ENCODE measurements at regions not wholly inside any gene's neighbourhood (a gene's known extent, or its start where the extent isn't known, plus 50 kb on each side); places are given as distances from the start of the nearest gene placed in this dataset.

DNA sequence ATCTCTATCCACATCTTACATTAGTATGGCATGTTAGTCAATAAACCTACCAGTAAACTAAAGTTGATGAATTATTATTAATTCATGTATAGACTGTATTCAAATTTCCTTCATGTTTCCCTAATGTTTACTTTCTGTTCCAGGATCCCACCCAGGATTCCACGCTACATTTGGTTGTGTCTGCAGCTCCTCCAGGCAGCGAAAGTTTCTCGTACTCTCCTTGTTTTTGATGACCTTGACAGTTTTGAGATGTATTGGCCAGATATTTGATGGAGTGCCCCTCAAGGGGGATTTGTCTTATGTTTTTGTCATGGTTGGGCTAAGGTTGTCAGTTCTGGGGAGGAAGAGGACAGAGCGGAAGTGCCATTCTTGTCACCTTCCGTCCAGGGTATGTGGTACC lies 445.2 kb upstream of the CDH4 start:
- Histone ChIP-seq H2BK15ac (ENCODE audit: low read length) (no peak overlapping the region), H3K4me1 (ENCODE audit: control insufficient read depth in 2 of 2, insufficient read depth in 1 of 2, low read depth in 1 of 2, low read length in 2 of 2) (peaks cover 0 to 5% of the 10 kb centered on the region in 2 donors), H3K23ac (ENCODE audit: low read depth, low read length, poor library complexity) (no peak overlapping the region), H3K4me2 (ENCODE audit: insufficient read depth, low read length, poor library complexity, severe bottlenecking) (no peak overlapping the region), H3K79me1 (ENCODE audit: low read depth, low read length) (no peaks in the 10 kb centered on the region), H2BK120ac (ENCODE audit: low read depth, low read length) (no peak overlapping the region), H2BK12ac (ENCODE audit: low read length) (no peak overlapping the region), H3K4ac (ENCODE audit: low read length) (no peak overlapping the region), H3K14ac (ENCODE audit: low read length) (no peak overlapping the region), H2BK5ac (ENCODE audit: low read length) (no peak overlapping the region), H4K91ac (ENCODE audit: low read depth, low read length, poor library complexity) (no peak overlapping the region), H2AFZ (ENCODE audit: low read length) (no peak overlapping the region), H3K9me3 (replicated peaks in 1 of 2; ENCODE audit: control insufficient read depth in 2 of 2, insufficient read depth in 1 of 2, low read depth in 1 of 2, low read length in 2 of 2) (peaks cover 0 to 5% of the 10 kb centered on the region in 2 donors), H3K9ac (ENCODE audit: low read depth, low read length, poor library complexity) (no peak overlapping the region), H2AK5ac (ENCODE audit: low read depth, low read length) (no peak overlapping the region), H4K8ac (ENCODE audit: low read depth, low read length) (no peak overlapping the region), H3K18ac (ENCODE audit: low read length) (no peak overlapping the region), H3K4me3 (ENCODE audit: low read length in 2 of 2) (no peak overlapping the region), H3K36me3 (replicated peaks in 1 of 2; ENCODE audit: control insufficient read depth in 2 of 2, insufficient read depth in 2 of 2, low read length in 2 of 2) (no peaks in the 10 kb centered on the region), H3K27ac (replicated peaks; ENCODE audit: low read length) (no peak overlapping the region), H3K27me3 (ENCODE audit: control insufficient read depth in 3 of 3, insufficient read depth in 3 of 3, low read depth in 1 of 3, low read length in 3 of 3) (no peaks in the 10 kb centered on the region)
- no CpG with 5 or more reads among the region's 5 CpGs for WGBS, 2 donors (ENCODE audit: extremely low coverage in 2 of 2, insufficient read length in 2 of 2, insufficient replicate concordance in 1 of 2)
- DNase-seq (ENCODE audit: low spot score) = no peak

DNA sequence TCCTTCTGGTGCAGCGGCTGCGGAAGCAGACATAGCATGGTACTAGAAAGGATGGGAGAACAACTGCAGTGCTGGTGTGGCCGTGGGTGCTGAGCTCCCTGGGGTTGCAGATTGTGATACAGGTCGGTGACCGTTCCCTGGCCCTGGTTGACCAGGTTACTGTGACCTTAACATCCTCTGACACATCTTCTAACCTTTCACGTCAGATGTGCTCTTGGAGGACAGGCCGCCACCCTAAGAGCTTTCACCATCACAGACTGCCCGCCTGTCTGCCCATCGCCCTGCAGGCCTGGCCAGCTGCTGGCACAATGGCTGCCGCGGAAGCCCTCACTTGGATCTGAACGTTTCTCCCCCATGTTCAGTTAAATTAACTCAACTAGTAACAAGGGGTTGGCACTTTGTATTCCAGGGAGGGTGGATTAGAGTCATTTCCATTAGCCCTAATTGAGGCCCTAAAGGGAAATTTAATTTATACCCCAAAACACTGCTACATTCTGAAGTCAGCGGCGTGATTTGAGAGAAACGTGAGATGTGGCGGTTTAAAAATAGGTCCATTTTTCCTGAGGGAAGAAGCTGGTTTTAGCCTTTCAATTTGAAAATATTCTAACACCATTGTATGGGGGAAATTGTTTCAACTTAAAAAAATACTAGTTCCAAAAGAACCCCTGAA lies 443.9 kb upstream of the CDH4 start:
- no peaks in the 10 kb centered on the region for H3K27me3 ChIP-seq (ENCODE audit: control insufficient read depth in 3 of 3, insufficient read depth in 3 of 3, low read depth in 1 of 3, low read length in 3 of 3)
- H3K4ac ChIP-seq (ENCODE audit: low read length) = no peak overlapping the region

DNA sequence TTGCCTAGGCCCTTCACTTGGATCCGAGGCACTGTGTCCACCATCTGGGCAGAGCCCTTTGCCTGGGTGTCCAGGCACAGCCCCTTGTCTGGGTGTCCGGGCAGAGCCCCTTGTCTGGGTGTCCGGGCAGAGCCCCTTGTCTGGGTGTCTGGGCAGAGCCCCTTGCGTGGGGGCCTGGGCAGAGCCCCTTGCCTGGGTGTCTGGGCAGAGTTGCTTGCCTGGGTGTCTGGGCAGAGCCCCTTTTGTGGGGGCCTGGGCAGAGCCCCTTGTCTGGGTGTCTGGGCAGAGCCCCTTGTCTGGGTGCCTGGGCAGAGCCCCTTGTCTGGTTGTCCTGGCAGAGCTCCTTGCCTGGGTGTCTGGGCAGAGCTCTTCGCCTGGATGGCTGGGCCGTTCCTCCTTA lies 443.4 kb upstream of the CDH4 start:
- WGBS, 2 donors (ENCODE audit: extremely low coverage in 2 of 2, insufficient read length in 2 of 2, insufficient replicate concordance in 1 of 2) = no CpG with 5 or more reads among the region's 6 CpGs
- H3K4me2 ChIP-seq (ENCODE audit: insufficient read depth, low read length, poor library complexity, severe bottlenecking) = no peak overlapping the region

More for the DNA sequence above, 443.9 kb upstream of the CDH4 start:
- DNase-seq (ENCODE audit: low spot score) = no peak
- Histone ChIP-seq H2AFZ (ENCODE audit: low read length) (no peak overlapping the region), H3K36me3 (replicated peaks in 1 of 2; ENCODE audit: control insufficient read depth in 2 of 2, insufficient read depth in 2 of 2, low read length in 2 of 2) (no peaks in the 10 kb centered on the region), H3K4me3 (ENCODE audit: low read length in 2 of 2) (no peak overlapping the region), H3K14ac (ENCODE audit: low read length) (peak overlapping the region; percentile 72), H3K18ac (ENCODE audit: low read length) (peak overlapping the region; percentile 71), H2BK120ac (ENCODE audit: low read depth, low read length) (no peak overlapping the region), H3K4me1 (ENCODE audit: control insufficient read depth in 2 of 2, insufficient read depth in 1 of 2, low read depth in 1 of 2, low read length in 2 of 2) (peaks cover 0 to 3% of the 10 kb centered on the region in 2 donors), H3K27ac (replicated peaks; ENCODE audit: low read length) (no peak overlapping the region), H2BK15ac (ENCODE audit: low read length) (no peak overlapping the region), H3K23ac (ENCODE audit: low read depth, low read length, poor library complexity) (peak overlapping the region; percentile 67), H4K8ac (ENCODE audit: low read depth, low read length) (no peak overlapping the region), H3K9me3 (replicated peaks in 1 of 2; ENCODE audit: control insufficient read depth in 2 of 2, insufficient read depth in 1 of 2, low read depth in 1 of 2, low read length in 2 of 2) (peaks cover 0 to 5% of the 10 kb centered on the region in 2 donors), H2BK5ac (ENCODE audit: low read length) (no peak overlapping the region), H3K79me1 (ENCODE audit: low read depth, low read length) (no peaks in the 10 kb centered on the region), H4K91ac (ENCODE audit: low read depth, low read length, poor library complexity) (peak overlapping the region; percentile 18), H3K9ac (ENCODE audit: low read depth, low read length, poor library complexity) (no peak overlapping the region), H3K4me2 (ENCODE audit: insufficient read depth, low read length, poor library complexity, severe bottlenecking) (no peak overlapping the region), H2BK12ac (ENCODE audit: low read length) (no peak overlapping the region), H2AK5ac (ENCODE audit: low read depth, low read length) (no peak overlapping the region)
- no CpG with 5 or more reads among the region's 16 CpGs for WGBS, 2 donors (ENCODE audit: extremely low coverage in 2 of 2, insufficient read length in 2 of 2, insufficient replicate concordance in 1 of 2)

DNA sequence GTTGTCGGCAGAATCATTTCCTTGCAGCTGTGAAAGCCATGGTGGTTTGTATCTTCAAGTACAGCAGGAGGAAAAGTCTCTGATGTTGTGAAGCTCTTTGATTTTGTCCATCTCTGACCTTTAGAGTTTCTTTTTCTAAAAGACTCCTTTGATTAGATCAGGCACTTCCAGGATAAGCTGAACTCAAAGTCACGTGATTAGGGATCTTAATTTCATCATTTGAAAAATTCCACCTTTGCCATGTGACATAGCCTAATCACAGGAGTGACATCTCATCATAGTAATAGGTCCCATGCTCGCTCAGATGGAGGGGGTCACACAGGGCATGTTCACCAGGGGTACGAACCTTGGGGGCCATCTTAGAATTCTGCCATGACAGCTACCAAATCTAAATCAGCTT lies 441.5 kb upstream of the CDH4 start:
- no peak overlapping the region for H2AFZ ChIP-seq (ENCODE audit: low read length)
- H3K4ac ChIP-seq (ENCODE audit: low read length) = no peak overlapping the region
- no peak overlapping the region for H2BK15ac ChIP-seq (ENCODE audit: low read length)
- H4K8ac ChIP-seq (ENCODE audit: low read depth, low read length) = no peak overlapping the region
- H2AK5ac ChIP-seq (ENCODE audit: low read depth, low read length) = no peak overlapping the region
- H3K36me3 ChIP-seq (replicated peaks in 1 of 2; ENCODE audit: control insufficient read depth in 2 of 2, insufficient read depth in 2 of 2, low read length in 2 of 2) = no peaks in the 10 kb centered on the region
- H3K14ac ChIP-seq (ENCODE audit: low read length) = no peak overlapping the region
- no peak overlapping the region for H3K27ac ChIP-seq (replicated peaks; ENCODE audit: low read length)
- DNase-seq (ENCODE audit: low spot score) = no peak
- H3K79me1 ChIP-seq (ENCODE audit: low read depth, low read length) = no peaks in the 10 kb centered on the region
- no peak overlapping the region for H2BK5ac ChIP-seq (ENCODE audit: low read length)
- no peak overlapping the region for H3K18ac ChIP-seq (ENCODE audit: low read length)
- H3K4me1 ChIP-seq (ENCODE audit: control insufficient read depth in 2 of 2, insufficient read depth in 1 of 2, low read depth in 1 of 2, low read length in 2 of 2) = no peaks in the 10 kb centered on the region
- no CpG with 5 or more reads among the region's 4 CpGs for WGBS, 2 donors (ENCODE audit: extremely low coverage in 2 of 2, insufficient read length in 2 of 2, insufficient replicate concordance in 1 of 2)
- no peak overlapping the region for H3K9ac ChIP-seq (ENCODE audit: low read depth, low read length, poor library complexity)
- H3K23ac ChIP-seq (ENCODE audit: low read depth, low read length, poor library complexity) = no peak overlapping the region
- H3K9me3 ChIP-seq (replicated peaks in 1 of 2; ENCODE audit: control insufficient read depth in 2 of 2, insufficient read depth in 1 of 2, low read depth in 1 of 2, low read length in 2 of 2) = peaks cover 0 to 5% of the 10 kb centered on the region in 2 donors
- no peak overlapping the region for H2BK120ac ChIP-seq (ENCODE audit: low read depth, low read length)
- H3K4me2 ChIP-seq (ENCODE audit: insufficient read depth, low read length, poor library complexity, severe bottlenecking) = no peak overlapping the region
- no peaks in the 10 kb centered on the region for H3K27me3 ChIP-seq (ENCODE audit: control insufficient read depth in 3 of 3, insufficient read depth in 3 of 3, low read depth in 1 of 3, low read length in 3 of 3)
- H3K4me3 ChIP-seq (ENCODE audit: low read length in 2 of 2) = no peak overlapping the region
- no peak overlapping the region for H2BK12ac ChIP-seq (ENCODE audit: low read length)
- H4K91ac ChIP-seq (ENCODE audit: low read depth, low read length, poor library complexity) = no peak overlapping the region

More for the DNA sequence above, 443.4 kb upstream of the CDH4 start:
- Histone ChIP-seq H2AFZ (ENCODE audit: low read length) (no peak overlapping the region), H3K27ac (replicated peaks; ENCODE audit: low read length) (no peak overlapping the region), H2AK5ac (ENCODE audit: low read depth, low read length) (no peak overlapping the region), H3K79me1 (ENCODE audit: low read depth, low read length) (no peaks in the 10 kb centered on the region), H2BK15ac (ENCODE audit: low read length) (no peak overlapping the region), H4K91ac (ENCODE audit: low read depth, low read length, poor library complexity) (no peak overlapping the region), H3K23ac (ENCODE audit: low read depth, low read length, poor library complexity) (no peak overlapping the region), H2BK5ac (ENCODE audit: low read length) (no peak overlapping the region), H3K18ac (ENCODE audit: low read length) (no peak overlapping the region), H3K14ac (ENCODE audit: low read length) (no peak overlapping the region), H3K4me1 (ENCODE audit: control insufficient read depth in 2 of 2, insufficient read depth in 1 of 2, low read depth in 1 of 2, low read length in 2 of 2) (peaks cover 0 to 3% of the 10 kb centered on the region in 2 donors), H3K9me3 (replicated peaks in 1 of 2; ENCODE audit: control insufficient read depth in 2 of 2, insufficient read depth in 1 of 2, low read depth in 1 of 2, low read length in 2 of 2) (peaks cover 0 to 5% of the 10 kb centered on the region in 2 donors), H2BK12ac (ENCODE audit: low read length) (no peak overlapping the region), H3K27me3 (ENCODE audit: control insufficient read depth in 3 of 3, insufficient read depth in 3 of 3, low read depth in 1 of 3, low read length in 3 of 3) (no peaks in the 10 kb centered on the region), H3K4ac (ENCODE audit: low read length) (no peak overlapping the region), H3K4me3 (ENCODE audit: low read length in 2 of 2) (no peak overlapping the region), H3K9ac (ENCODE audit: low read depth, low read length, poor library complexity) (no peak overlapping the region), H2BK120ac (ENCODE audit: low read depth, low read length) (no peak overlapping the region), H3K36me3 (replicated peaks in 1 of 2; ENCODE audit: control insufficient read depth in 2 of 2, insufficient read depth in 2 of 2, low read length in 2 of 2) (no peaks in the 10 kb centered on the region), H4K8ac (ENCODE audit: low read depth, low read length) (no peak overlapping the region)
- no peak for DNase-seq (ENCODE audit: low spot score)

Measured in neuronal stem cell (in vitro differentiated cells).